Parathyroid adenoma (tissue), 2 donors: ENCODE measurements at regions not wholly inside any gene's neighbourhood (a gene's known extent, or its start where the extent isn't known, plus 50 kb on each side); places are given as distances from the start of the nearest gene placed in this dataset.

Source experiments
- H2AFZ ChIP-seq: fragments of 300-600 bp; sonication (generic); one replicate; pipeline ENCODE4 v1.7.0; 2017; ENCODE audit warnings: antibody characterized with exemption, mild to moderate bottlenecking
- H3K27ac ChIP-seq: fragments of 300-600 bp; sonication (generic); one replicate; pipeline ENCODE4 v1.7.0; 2017
- H3K27me3 ChIP-seq: fragments of 300-600 bp; sonication (generic); one replicate; pipeline ENCODE4 v1.7.0; 2017; ENCODE audit warnings: low read length; ENCODE audit not compliant: control insufficient read depth, insufficient read depth
- H3K36me3 ChIP-seq: fragments of 300-600 bp; sonication (generic); one replicate; pipeline ENCODE4 v1.7.0; 2017; ENCODE audit warnings: low read length; ENCODE audit not compliant: control insufficient read depth, insufficient read depth
- H3K4me1 ChIP-seq: fragments of 300-600 bp; sonication (generic); one replicate; pipeline ENCODE4 v1.7.0; 2017; ENCODE audit warnings: control low read depth
- H3K4me2 ChIP-seq: fragments of 300-600 bp; sonication (generic); one replicate; pipeline ENCODE4 v1.7.0; 2017; ENCODE audit warnings: low read length
- H3K4me3 ChIP-seq: fragments of 300-600 bp; sonication (generic); one replicate; pipeline ENCODE4 v1.7.0; 2017; ENCODE audit warnings: low read depth, low read length
- H3K79me2 ChIP-seq: fragments of 300-600 bp; sonication (generic); one replicate; pipeline ENCODE4 v1.7.0; 2017; ENCODE audit warnings: control low read depth
- H3K9ac ChIP-seq: fragments of 300-600 bp; sonication (generic); one replicate; pipeline ENCODE4 v1.7.0; 2017; ENCODE audit warnings: mild to moderate bottlenecking
- H3K9me3 ChIP-seq: fragments of 300-600 bp; sonication (generic); one replicate; pipeline ENCODE4 v1.7.0; 2017; ENCODE audit warnings: low read length; ENCODE audit not compliant: control insufficient read depth
- TF ChIP-seq, protein P1 (sequence below): fragments of 300-600 bp; sonication (generic); IDR thresholded peaks from one replicate; pipeline ENCODE4 v1.7.0; 2017; ENCODE audit warnings: antibody characterized with exemption, mild to moderate bottlenecking
- donor health status: primary hyperparathyroidism.

DNA sequence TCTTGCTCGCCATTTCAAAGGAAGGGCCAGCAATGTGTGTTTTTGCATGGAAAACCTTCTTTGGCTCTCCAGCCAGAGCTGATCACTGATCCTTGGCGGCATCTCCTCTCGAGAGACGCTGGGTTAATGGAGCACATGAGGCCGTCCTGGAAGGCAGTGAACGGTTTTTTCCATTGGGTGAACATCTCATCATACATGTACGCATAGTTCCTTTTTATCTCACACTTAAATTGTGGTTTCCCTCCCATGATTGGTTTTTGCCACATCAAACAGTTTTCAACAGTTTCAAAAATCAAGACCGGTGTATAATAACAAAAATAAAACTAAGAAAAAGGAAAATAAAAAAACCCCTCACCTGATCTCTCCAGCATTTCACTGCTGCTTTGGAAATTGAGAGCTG is 276.4 kb downstream of the TCF7L2 start:
- H2AFZ ChIP-seq: no peak overlapping the region
- no peak overlapping the region for H3K4me2 ChIP-seq
- H3K27me3 ChIP-seq: no peaks in the 10 kb centered on the region
- H3K27ac ChIP-seq: no peak overlapping the region
- H3K36me3 ChIP-seq: no peaks in the 10 kb centered on the region
- H3K9me3 ChIP-seq: no peaks in the 10 kb centered on the region
- H3K79me2 ChIP-seq: no peaks in the 10 kb centered on the region
- TF ChIP-seq, protein P1, sequence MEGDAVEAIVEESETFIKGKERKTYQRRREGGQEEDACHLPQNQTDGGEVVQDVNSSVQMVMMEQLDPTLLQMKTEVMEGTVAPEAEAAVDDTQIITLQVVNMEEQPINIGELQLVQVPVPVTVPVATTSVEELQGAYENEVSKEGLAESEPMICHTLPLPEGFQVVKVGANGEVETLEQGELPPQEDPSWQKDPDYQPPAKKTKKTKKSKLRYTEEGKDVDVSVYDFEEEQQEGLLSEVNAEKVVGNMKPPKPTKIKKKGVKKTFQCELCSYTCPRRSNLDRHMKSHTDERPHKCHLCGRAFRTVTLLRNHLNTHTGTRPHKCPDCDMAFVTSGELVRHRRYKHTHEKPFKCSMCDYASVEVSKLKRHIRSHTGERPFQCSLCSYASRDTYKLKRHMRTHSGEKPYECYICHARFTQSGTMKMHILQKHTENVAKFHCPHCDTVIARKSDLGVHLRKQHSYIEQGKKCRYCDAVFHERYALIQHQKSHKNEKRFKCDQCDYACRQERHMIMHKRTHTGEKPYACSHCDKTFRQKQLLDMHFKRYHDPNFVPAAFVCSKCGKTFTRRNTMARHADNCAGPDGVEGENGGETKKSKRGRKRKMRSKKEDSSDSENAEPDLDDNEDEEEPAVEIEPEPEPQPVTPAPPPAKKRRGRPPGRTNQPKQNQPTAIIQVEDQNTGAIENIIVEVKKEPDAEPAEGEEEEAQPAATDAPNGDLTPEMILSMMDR: no peak
- H3K9ac ChIP-seq: no peak overlapping the region
- no peaks in the 10 kb centered on the region for H3K4me1 ChIP-seq
- H3K4me3 ChIP-seq: no peak overlapping the region

DNA sequence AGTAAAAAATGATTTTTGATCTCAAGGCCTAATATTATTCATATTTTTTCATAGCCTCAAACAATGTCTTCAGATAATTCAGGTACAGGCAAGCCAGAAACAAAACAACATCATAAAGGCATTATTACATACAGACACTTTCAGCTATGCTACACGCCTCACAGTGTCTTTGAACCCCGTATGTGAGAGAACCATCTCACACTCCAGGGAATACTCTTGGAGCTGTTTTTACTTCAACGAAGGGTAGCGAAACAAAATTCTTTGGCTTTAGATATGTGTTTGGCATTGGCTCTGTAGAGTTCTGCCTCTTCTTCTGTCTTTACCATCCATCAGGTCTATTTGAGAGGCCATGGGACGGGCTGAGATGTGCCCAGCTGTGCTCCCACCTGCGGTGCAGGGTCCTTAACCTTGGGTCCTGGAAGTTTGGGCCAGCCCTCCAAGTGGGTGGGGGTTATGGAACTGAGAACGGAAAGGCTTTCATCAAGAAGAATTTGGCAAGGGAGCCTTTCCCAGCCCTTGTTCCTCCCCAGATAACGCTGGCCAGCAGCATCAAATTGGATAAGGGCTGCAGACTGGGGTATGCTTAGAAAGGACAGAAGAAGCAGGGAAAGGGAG is 276.9 kb downstream of the TCF7L2 start:
- no peak overlapping the region for H2AFZ ChIP-seq

DNA sequence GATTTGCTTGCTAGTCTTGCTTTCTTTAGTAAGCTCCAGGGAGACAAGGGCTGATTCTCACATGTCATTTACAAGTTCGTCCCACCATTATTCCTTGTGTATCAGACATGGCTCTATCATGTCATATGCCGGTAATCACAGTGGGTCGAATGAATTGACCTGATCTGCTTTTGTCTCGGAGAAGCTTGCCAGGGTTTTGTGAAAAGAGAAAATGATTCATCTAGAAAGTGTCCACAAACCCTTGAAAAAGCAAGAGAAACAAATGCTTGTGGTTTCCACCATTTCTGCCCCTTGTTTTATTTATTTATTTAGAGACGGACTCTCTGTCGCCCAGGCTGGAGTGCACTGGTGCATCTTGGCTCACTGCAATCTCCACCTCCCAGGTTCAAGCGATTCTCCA is 278.5 kb downstream of the TCF7L2 start:
- no peaks in the 10 kb centered on the region for H3K4me1 ChIP-seq
- no peak overlapping the region for H3K4me2 ChIP-seq
- no peaks in the 10 kb centered on the region for H3K36me3 ChIP-seq
- H3K4me3 ChIP-seq: no peak overlapping the region
- H3K27me3 ChIP-seq: no peaks in the 10 kb centered on the region
- no peak overlapping the region for H3K27ac ChIP-seq
- no peaks in the 10 kb centered on the region for H3K79me2 ChIP-seq
- H3K9ac ChIP-seq: no peak overlapping the region
- TF ChIP-seq, protein P1: no peak
- no peaks in the 10 kb centered on the region for H3K9me3 ChIP-seq
- H2AFZ ChIP-seq: no peak overlapping the region

More for the DNA sequence above, 276.9 kb downstream of the TCF7L2 start:
- H3K36me3 ChIP-seq: no peaks in the 10 kb centered on the region
- H3K27ac ChIP-seq: no peak overlapping the region
- no peak overlapping the region for H3K4me3 ChIP-seq
- no peaks in the 10 kb centered on the region for H3K4me1 ChIP-seq
- TF ChIP-seq, protein P1: no peak
- H3K79me2 ChIP-seq: no peaks in the 10 kb centered on the region
- no peak overlapping the region for H3K9ac ChIP-seq
- no peak overlapping the region for H3K4me2 ChIP-seq
- no peaks in the 10 kb centered on the region for H3K9me3 ChIP-seq
- H3K27me3 ChIP-seq: no peaks in the 10 kb centered on the region

DNA sequence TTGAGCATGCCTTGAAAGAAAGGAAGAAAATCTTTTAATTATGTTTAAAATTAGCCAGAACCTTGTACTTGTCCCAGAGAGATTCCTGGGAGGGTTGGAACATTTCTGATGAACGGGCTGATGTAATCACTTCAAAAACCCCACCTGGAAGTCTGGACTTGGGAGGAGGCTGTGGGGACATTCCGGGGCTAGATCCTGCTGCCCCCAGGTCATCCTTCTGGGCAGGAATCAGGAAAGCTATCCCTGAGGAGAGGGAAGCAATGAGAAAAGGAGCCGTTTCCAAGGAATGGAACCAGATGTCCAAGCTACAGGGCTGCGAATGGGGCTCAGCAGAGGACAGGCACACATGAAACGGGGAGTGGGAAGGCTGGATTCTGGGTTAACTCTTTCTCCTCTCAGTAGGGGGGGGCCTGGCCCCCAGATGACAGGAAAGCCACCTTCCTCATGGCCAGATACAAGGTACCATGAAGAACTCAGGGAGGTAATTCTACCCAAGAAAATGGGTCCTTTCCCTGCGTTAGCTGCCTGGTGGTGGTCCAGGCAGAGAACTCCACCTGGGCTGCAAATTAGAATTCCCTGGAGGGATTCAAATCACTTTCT is 280.1 kb downstream of the TCF7L2 start:
- no peaks in the 10 kb centered on the region for H3K4me1 ChIP-seq
- H3K9ac ChIP-seq: no peak overlapping the region
- TF ChIP-seq, protein P1: no peak
- H2AFZ ChIP-seq: no peak overlapping the region
- H3K4me2 ChIP-seq: no peak overlapping the region
- no peak overlapping the region for H3K4me3 ChIP-seq
- no peaks in the 10 kb centered on the region for H3K79me2 ChIP-seq
- H3K27me3 ChIP-seq: no peaks in the 10 kb centered on the region
- H3K27ac ChIP-seq: no peak overlapping the region
- H3K9me3 ChIP-seq: no peaks in the 10 kb centered on the region
- H3K36me3 ChIP-seq: no peaks in the 10 kb centered on the region
